Endothelial cell of umbilical vein (primary cell): ENCODE measurements at regions not wholly inside any gene's neighbourhood (a gene's known extent, or its start where the extent isn't known, plus 50 kb on each side); places are given as distances from the start of the nearest gene placed in this dataset.

Source experiments
- CTCF ChIP-seq, 2 donors: IDR thresholded peaks; 1 replicate in 1 of 2; 2 replicates in 1 of 2; pipeline ENCODE4 v1.5.1; 2011; ENCODE audit warnings: low read length in 2 of 2, mild to moderate bottlenecking in 2 of 2, moderate library complexity in 2 of 2, control low read depth in 1 of 2, inconsistent platforms in 1 of 2, low read depth in 1 of 2; ENCODE audit not compliant: insufficient read depth in 1 of 2; ENCODE audit errors: extremely low read depth in 1 of 2
- POLR2A ChIP-seq: IDR thresholded peaks from 2 replicates; pipeline ENCODE4 v1.6.1; 2012; ENCODE audit warnings: low read depth, mild to moderate bottlenecking, control low read depth, low read length

- TF ChIP-seq POLR2A (no peak), CTCF (IDR thresholded peaks at IDR 0.05; ENCODE audit: extremely low read depth in 1 of 2, insufficient read depth in 1 of 2, low read depth in 1 of 2, low read length in 2 of 2) (no peak)
These were observed 148.7 kb downstream of the LURAP1L start for GRCh38 chr9:12923468-12924009.
